HG02970 (cell line): ENCODE measurements at regions not wholly inside any gene's neighbourhood (a gene's known extent, or its start where the extent isn't known, plus 50 kb on each side); places are given as distances from the start of the nearest gene placed in this dataset.

Experiments used
- ATAC-seq: cut with Tn5 transposase; IDR thresholded peaks from one replicate; pipeline ENCODE4 v1.9.1; 2021; ENCODE audit warnings: mild to moderate bottlenecking, moderate library complexity, moderate number of reproducible peaks; ENCODE audit not compliant: unreplicated experiment, low FRiP score

DNA sequence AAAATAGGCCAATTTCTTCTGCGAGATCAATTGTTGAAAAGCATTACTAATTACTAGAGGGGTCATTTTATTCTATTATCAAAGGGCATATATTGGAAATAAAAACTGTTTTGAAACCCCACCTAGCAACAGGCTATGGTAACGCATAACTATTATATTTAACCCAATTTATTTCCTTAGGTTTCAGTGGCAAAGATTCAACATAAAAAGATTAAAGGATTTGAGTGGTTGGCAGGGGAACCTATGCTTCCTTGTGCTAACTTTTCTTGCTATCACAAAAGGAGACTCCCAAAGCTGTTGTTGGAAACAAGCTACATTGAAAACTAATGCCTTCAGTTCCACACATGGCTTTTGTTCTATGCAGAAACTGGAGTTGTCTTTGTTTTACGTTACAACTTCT is 166.9 kb upstream of the KLF3 start:
- ATAC-seq = no peak

DNA sequence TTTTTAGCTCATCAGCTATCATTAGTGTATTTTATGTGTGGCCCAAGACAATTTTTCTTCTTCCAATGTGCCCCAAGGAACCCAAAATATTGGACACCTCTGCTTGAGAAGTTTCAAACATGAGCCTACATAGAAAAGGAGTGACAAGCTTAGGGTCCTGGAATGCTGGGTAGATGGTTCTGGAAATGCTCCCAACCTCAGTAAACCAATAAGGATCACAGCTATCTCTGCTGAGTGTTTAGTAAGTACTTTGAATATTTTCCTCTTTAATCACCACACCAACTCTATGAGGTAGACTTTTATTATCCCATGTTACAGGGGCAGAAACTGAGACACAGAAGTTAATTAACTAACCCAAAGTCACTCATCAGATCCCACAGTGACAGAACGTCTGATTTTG is 164.9 kb upstream of the KLF3 start:
- ATAC-seq = no peak

GRCh38 chr4:38500433-38500832 is 163.6 kb upstream of the KLF3 start:
- no peak for ATAC-seq

GRCh38 chr4:38501698-38502097 is 162.3 kb upstream of the KLF3 start:
- no peak for ATAC-seq

GRCh38 chr4:38503689-38504395 is 160.2 kb upstream of the KLF3 start:
- peak; percentile 80 for ATAC-seq

DNA sequence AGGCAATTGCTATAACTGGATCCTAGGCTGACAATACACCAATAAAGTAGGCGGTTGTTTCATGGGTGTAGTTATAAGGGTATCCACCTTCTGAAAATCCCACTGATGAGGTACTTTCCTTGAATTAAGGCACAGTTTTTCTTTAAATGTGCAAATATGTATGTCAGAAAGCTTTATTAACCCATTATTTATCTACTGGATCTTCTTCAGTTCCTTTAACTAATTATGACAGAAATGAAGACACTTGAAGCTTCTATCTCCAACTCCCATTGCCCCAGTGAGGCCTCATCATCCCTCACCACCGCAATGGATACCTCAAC is 159.6 kb upstream of the KLF3 start:
- ATAC-seq = no peak

DNA sequence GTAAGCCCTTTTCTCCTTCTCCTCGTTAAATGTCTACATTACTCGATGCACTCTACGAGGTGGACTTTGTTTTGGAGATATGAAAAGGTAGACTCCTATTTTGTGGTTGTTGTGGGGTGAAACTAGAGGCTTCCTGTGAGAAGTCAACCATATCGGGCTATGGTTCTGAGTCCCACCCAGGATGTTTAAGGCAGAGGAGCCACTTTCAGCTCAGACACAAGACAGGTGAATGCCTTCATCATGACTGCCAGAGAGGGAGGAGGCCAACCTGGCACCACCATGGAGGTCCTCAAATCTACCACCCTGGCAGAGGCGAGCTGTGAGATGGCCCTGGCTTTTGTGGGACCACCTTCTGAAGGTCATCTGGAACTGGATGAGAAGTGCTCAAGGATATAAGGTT is 154.4 kb upstream of the KLF3 start:
- no peak for ATAC-seq

GRCh38 chr4:38510201-38510600 is 153.8 kb upstream of the KLF3 start:
- no peak for ATAC-seq

GRCh38 chr4:38511702-38512101 is 152.3 kb upstream of the KLF3 start:
- ATAC-seq = no peak

- no peak for ATAC-seq
These were observed 151.2 kb upstream of the KLF3 start for GRCh38 chr4:38512840-38513239.

DNA sequence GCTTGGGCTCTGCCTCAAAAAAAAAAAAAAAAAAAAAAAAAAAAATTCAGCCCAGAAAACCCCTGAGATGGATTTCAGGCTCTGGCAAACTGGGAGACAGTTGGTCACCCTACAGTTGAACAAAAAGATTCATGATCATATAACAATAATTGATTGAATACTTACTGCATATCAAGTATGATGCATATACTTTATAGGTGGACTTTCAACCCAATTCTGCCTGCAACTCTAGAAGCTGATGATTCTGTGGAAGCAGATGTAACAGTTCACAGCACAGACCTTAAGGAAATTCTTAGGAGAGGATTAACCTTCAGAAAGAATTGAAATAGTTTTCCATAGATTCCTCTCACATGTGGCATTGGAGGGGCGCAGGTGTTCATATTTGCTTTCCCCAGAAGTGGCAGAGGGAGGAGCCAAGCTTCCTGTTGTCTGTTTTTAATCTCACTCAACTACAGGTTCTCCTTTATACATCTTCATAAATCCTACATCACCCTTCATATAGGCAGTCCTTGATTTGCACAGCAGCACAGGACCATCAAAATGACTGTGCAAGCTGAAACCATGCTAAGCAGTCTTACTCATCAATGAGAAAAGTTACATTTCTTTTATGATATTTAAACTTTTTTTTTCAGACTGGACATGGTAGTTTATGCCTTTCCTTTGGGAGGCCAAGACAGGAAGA is 149.4 kb upstream of the KLF3 start:
- no peak for ATAC-seq

DNA sequence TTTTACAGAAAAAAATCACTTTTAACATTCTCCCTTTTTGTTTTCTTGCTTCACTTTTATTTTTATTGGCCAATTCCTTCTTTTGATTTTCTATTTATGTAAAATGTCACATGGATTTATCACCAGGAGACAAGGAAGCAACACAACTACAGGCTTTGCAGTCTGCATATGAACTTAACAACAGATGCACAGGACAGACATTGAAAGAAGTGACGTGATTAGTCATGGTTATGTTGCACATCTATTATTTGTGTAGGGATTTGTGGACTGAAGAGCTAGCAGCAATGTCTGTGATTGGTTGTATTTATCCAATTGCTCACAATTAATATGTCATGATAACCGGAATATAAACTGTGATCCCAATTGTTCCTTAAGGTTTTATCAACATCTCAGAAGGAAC is 147.8 kb upstream of the KLF3 start:
- no peak for ATAC-seq

DNA sequence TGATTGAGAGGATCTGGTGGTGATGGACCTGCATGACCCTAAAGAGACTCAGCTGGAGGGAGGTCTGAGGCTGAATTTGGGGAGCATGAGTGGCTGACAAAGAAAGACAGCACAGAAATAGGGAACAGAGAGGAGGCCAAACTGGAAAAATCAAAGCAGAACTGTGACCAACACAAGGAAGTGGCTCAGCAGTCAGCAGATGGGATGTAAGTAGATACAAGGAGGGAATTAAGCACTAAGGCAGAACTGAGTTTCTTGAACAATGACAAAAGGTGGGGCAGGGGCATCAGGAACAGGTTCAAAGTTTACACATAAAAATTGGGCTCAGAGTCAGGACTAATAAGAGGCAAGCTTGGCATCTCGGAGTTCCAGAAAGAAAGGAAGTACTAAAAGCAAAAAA is 144.3 kb upstream of the KLF3 start:
- ATAC-seq = no peak

- no peak for ATAC-seq
These were observed 140.9 kb upstream of the KLF3 start for GRCh38 chr4:38523054-38523453.

GRCh38 chr4:38523524-38524448 is 140.2 kb upstream of the KLF3 start:
- peak; percentile 87 for ATAC-seq

- ATAC-seq = no peak
These were observed 137.6 kb upstream of the KLF3 start for GRCh38 chr4:38526412-38526811.

DNA sequence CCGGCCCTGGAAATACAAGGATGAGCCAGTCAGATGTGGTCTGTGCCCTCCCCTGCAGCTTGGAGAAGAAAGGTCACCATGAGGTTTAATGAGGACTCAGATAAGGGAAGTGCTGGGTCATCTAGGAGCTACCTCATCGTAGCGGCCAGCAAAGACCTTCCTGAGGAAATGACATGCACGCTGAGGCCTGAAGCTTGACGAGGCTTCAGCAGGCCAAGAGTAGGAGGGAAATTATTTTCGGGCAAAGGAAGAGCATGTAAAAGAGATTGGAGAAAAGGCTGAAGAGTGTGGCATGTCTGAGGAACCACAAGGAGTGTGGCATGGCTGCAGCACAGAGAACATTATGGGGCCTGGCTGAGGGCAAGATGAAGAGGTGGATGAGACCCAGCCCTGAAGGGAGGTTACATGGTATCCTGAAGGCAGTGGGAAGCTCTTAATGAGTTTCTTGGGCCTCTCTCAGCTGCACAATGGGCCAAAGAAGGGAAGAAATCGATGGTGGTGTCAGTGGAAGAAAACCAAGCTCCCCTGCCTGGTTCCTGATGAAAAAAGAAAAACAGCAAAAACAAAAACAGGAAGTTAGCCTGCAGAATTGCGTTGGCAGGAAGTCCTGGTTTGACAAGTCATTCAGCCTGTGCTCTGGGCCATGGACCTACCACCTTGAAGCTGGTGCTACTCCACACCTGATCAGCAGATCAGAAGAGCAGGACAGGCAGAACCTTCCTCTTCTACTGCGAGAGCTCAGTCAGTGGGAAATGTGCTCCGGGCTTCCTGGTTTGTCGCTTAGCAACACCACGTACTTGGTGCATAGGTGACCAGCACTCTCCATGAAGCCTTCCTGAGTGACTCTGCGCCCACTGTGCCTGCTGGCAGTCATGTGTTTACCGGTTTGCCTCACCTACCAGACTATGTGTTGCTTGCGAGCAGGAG is 134.5 kb upstream of the KLF3 start:
- ATAC-seq = no peak

GRCh38 chr4:38530486-38530885 is 133.5 kb upstream of the KLF3 start:
- ATAC-seq = no peak

GRCh38 chr4:38531141-38531727 is 132.8 kb upstream of the KLF3 start:
- no peak for ATAC-seq

- no peak for ATAC-seq
These were observed 131.0 kb upstream of the KLF3 start for GRCh38 chr4:38532908-38533499.
